Right ventricle myocardium inferior (tissue), 1 donor: ENCODE measurements at regions not wholly inside any gene's neighbourhood (a gene's known extent, or its start where the extent isn't known, plus 50 kb on each side); places are given as distances from the start of the nearest gene placed in this dataset.
"Not testable (repeated sequence)": the region's sequence is repeated elsewhere in the genome, so short reads cannot be mapped to it uniquely, and the experiment has no call there.

Experiments used
- ATAC-seq: fragments of 200-7000 bp; cut with Tn5 transposase; one replicate; pipeline ENCODE4 v1.9.1; 2020; ENCODE audit warnings: mild to moderate bottlenecking, moderate library complexity
- DNase-seq: peaks from one replicate; pipeline ENCODE4 v3.0.0; 2021; ENCODE audit errors: missing footprints
- intact Hi-C: fragments of 100-400 bp; cut with DNase I; formaldehyde crosslinking; loops from one replicate; pipeline ENCODE4 v1.11.0; 2022
- donor health status: DM: no; HTN: yes; CAD: no; lungs with severe emphysema.

DNA sequence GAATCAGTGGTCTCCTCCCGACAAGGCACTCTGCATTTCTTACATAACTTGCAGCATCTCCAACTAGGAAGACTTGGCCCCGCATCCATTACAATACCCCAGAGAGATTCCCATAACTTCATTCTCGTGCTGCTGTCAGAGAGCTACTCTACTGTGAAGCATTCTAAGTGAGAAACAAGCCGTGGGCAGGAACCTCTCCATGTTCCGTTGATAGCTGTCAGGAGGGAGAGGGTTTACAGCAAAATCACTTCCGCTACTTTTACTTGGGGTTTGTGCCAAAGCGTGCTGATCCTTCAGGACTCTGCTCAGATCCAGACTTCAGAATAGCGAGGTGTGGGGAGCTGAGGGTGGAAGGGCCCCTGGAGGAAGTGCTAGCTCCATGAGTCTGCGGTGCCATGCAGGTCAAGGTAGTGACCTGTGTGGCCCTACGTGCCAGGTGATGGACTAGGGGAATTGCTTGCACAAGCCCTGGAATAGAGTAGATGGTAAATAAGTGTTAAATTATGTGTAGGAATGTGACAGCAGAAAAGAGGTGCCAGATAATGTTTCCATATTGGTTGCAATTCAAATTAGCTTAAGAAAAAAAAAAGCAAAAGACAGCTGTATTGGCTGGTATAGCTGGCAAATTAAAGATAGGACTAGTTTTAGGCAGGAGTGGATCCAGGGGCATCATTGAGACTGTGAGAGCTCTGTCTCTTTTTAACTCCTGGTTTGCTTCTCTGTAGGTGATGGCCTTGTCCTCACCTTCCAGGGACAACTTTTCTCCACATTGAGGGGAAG lies 358.5 kb upstream of the ERCC4 start:
- DNase-seq (no peak), ATAC-seq (no peak)
- intact Hi-C loops = no loop called here

- DNase-seq = no peak
- intact Hi-C loops = no loop called here
Measured at GRCh38 chr16:13568803-13569202, 351.2 kb upstream of the ERCC4 start.

DNA sequence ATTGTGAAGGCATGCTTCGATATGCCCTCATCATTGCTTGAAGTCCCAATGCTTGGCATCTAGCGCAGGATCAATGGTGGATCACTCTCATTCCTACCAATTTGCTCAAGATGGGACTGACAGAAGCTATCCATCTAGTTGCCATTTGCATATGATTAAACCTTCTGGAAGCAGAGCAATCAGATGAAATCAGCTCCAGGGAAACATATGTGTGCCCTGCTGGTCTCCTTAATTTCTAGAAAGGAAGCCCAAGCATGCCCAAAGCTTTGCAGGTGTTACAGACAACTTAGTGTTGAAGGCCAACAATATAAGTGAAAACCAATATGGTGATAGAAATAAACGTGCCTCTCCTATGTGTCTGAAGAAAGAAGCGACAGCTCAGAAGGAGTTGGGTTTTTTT lies 350.0 kb upstream of the ERCC4 start:
- intact Hi-C loops = no loop called here
- DNase-seq = no peak
- ATAC-seq = no peak

More at GRCh38 chr16:13568803-13569202, 351.2 kb upstream of the ERCC4 start:
- ATAC-seq = no peak

DNA sequence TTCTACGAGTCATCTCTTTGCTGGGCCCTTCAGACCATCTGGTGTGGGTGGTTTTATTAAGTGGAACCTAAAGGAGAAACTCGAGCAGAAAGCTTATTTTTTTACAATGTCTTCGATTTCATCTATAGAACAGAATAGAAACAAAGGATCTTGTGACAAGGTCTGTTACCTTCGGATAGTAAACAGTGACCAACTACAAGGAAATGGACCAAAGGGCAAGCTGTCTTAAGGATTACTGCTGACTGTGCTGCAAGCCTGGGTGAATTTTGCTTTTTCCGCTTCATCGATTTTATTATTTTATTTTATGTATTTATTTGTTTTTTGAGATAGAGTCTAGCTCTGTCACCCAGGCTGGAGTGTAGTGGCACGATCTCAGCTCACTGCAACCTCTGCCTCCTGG lies 348.9 kb upstream of the ERCC4 start:
- intact Hi-C loops = no loop called here
- DNase-seq (no peak), ATAC-seq (no peak)

DNA sequence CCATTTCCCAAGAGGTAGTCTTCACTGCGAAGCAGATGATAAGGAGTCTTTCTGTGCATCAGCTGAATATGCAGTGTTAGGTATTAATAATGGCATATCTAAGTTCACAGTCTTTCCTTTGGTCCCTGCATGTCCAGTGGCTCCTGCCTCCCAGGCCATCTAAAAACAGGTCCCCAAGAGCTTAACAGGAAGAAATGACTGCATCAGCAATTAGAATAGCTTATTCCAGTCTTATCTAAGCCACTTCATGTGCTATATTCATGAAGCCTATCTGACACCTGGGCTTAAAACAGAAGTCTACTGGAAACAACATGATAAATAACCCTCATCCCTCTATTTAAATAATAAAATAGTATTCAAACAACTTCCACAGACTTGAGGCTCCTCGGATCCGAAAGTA lies 346.1 kb upstream of the ERCC4 start:
- ATAC-seq (no peak), DNase-seq (no peak)
- intact Hi-C loops = no loop called here

DNA sequence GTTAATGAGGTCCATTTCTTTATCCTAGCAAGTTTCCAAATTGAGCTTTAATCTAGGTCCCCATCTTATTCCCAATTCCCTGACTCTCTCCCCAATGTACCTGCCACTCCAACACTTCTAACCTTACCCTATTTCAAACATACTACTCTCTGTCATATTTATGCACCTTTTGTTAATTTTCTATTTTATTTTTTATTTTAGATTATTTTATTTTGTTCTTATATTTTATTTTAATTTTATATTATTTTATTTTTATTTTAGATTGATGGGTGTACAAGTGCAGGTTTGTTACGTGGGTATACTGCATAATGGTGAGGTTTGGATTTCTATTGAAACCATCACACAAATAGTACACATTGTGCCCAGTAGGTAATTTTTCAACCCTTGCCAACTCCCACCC lies 333.9 kb upstream of the ERCC4 start:
- intact Hi-C loops = no loop called here
- no peak for DNase-seq

DNA sequence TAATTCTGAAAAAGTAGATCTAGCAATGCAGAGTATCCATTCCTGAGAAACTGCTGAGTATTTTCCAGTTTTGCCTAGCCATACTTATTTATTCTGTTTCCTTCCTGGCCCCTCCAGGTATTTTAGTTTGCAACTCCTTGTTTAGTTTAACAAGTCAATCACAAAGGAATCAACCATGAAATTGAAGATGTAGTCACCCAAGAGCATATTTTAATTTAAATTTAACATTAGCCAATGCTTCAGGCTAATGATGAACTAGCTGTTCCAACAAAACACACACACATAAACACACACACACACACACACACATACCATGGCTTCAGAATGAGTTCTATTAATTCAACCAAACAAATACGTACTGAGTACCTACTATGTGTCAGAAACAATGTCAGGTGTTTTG lies 332.8 kb upstream of the ERCC4 start:
- no peak for ATAC-seq
- no peak for DNase-seq
- intact Hi-C loops = no loop called here

More for the DNA sequence above, 333.9 kb upstream of the ERCC4 start:
- ATAC-seq = no peak

DNA sequence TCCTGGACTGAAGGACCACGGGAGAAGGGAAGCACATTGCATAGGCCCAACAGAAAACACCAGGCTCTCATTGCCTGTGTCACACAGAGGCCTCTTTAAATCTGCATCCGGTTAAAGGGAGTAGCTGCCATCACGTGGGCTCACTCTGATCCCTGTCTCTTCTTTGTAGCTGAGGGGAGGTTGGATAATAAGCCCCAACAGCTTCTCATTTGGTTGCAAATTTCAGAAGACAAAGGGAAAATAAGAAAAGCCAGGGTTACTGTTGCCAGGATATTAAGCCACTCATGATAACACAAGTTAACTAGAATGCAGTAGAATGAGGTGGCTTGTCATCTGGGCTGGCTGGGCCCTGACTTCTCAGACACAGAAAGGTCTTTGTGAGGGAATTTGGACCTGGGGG lies 325.1 kb upstream of the ERCC4 start:
- ATAC-seq (no peak), DNase-seq (no peak)
- intact Hi-C loops = no loop called here

- DNase-seq = no peak
- intact Hi-C loops = no loop called here
- ATAC-seq = no peak
Measured at GRCh38 chr16:13606804-13607203, 313.1 kb upstream of the ERCC4 start.

GRCh38 chr16:13607289-13607688 lies 312.7 kb upstream of the ERCC4 start:
- no peak for DNase-seq
- intact Hi-C loops = no loop called here
- no peak for ATAC-seq

- intact Hi-C loops = no loop called here
- DNase-seq = no peak
- ATAC-seq = no peak
Measured at GRCh38 chr16:13611596-13611995, 308.4 kb upstream of the ERCC4 start.

DNA sequence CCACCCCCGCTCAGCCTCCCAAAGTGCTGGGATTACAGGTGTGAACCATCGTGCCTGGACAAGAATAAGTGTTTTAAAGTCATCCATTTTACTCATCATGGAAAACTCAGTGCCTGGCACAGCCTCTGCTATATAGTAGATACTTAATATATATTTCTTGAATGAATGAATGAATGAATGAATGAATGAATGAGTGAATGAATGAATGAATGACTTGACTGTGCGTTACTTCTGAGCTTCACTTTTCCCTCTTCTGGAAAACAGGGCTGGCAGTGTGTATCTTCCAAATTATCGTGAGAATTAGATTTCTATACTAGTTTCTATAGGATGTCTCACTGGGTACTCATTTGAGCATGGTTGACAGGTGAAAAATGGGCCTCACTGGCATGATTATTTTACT lies 307.3 kb upstream of the ERCC4 start:
- intact Hi-C loops = no loop called here
- DNase-seq (no peak), ATAC-seq (no peak)

- no peak for DNase-seq
- intact Hi-C loops = no loop called here
- ATAC-seq = no peak
Measured at GRCh38 chr16:13613165-13613564, 306.8 kb upstream of the ERCC4 start.

GRCh38 chr16:13621639-13622038 lies 298.3 kb upstream of the ERCC4 start:
- ATAC-seq (no peak), DNase-seq (no peak)
- intact Hi-C loops = no loop called here

- intact Hi-C loops = no loop called here
- DNase-seq (no peak), ATAC-seq (no peak)
Measured at GRCh38 chr16:13628156-13628555, 291.8 kb upstream of the ERCC4 start.

GRCh38 chr16:13629704-13630103 lies 290.2 kb upstream of the ERCC4 start:
- intact Hi-C loops = no loop called here
- no peak for ATAC-seq

GRCh38 chr16:13630374-13630773 lies 289.6 kb upstream of the ERCC4 start:
- ATAC-seq (no peak), DNase-seq (no peak)
- intact Hi-C loops = no loop called here

More at GRCh38 chr16:13629704-13630103, 290.2 kb upstream of the ERCC4 start:
- no peak for DNase-seq

GRCh38 chr16:13631213-13631767 lies 288.7 kb upstream of the ERCC4 start:
- intact Hi-C loops = no loop called here
- no peak for DNase-seq
- ATAC-seq = no peak

- no peak for ATAC-seq
- no peak for DNase-seq
- intact Hi-C loops = no loop called here
Measured at GRCh38 chr16:13631916-13632315, 288.0 kb upstream of the ERCC4 start.

- ATAC-seq, DNase-seq, intact Hi-C loops: not testable (repeated sequence)
Measured at GRCh38 chr16:13632504-13632903, 287.4 kb upstream of the ERCC4 start.

GRCh38 chr16:13633391-13633861 lies 286.5 kb upstream of the ERCC4 start:
- ATAC-seq = no peak
- intact Hi-C loops = no loop called here

More at GRCh38 chr16:13633391-13633861, 286.5 kb upstream of the ERCC4 start:
- no peak for DNase-seq
